ENCODE measurements at regions not wholly inside any gene's neighbourhood (a gene's known extent, or its start where the extent isn't known, plus 50 kb on each side); places are given as distances from the start of the nearest gene placed in this dataset.

GRCh38 chr7:15099074-15099473 lies 196.5 kb upstream of the DGKB start:
- H2BK120ac ChIP-seq (ENCODE audit: low read depth, low read length), result no peak overlapping the region
- H3K9me3 ChIP-seq (ENCODE audit: control insufficient read depth, insufficient read depth, low read length), result 0 out of 2 replicates have a peak, but pooled peaks cover 1% of the 10 kb centered on the region
- no peak overlapping the region for H4K91ac ChIP-seq (ENCODE audit: insufficient read depth, low read depth, low read length)
- H4K8ac ChIP-seq (ENCODE audit: low read depth in 2 of 2, low read length in 2 of 2), result no peak overlapping the region
- H3K4ac ChIP-seq (ENCODE audit: low read depth, low read length), result no peak overlapping the region
- H2BK20ac ChIP-seq (ENCODE audit: low read depth, low read length), result no peak overlapping the region
- DNase-seq, result no peak
- H3K79me1 ChIP-seq (ENCODE audit: low read depth in 1 of 2, low read length in 2 of 2), result no peaks in the 10 kb centered on the region
- H3K18ac ChIP-seq (ENCODE audit: low read depth, low read length), result no peak overlapping the region
- no peak overlapping the region for H3K4me3 ChIP-seq (ENCODE audit: insufficient read depth, low read depth, low read length)
- no peak overlapping the region for H3K23ac ChIP-seq (ENCODE audit: low read depth, low read length)
- dilution Hi-C loops (cut with HindIII; ENCODE audit: low sequenced_read_pairs, unreplicated experiment), result no loop called here
- BruUV-seq (replicated peaks), result no TSS peak
- H2AFZ ChIP-seq (replicated peaks; ENCODE audit: low read length, poor library complexity), result no peak overlapping the region
- H3K9ac ChIP-seq (ENCODE audit: low read depth, low read length), result no peak overlapping the region
- no peak overlapping the region for H2BK15ac ChIP-seq (ENCODE audit: low read depth, low read length)
- no peak overlapping the region for H2AK5ac ChIP-seq (ENCODE audit: low read depth, low read length)
- H3K14ac ChIP-seq (replicated peaks; ENCODE audit: low read depth, low read length), result no peak overlapping the region
- H3K4me1 ChIP-seq (ENCODE audit: control insufficient read depth, insufficient read depth, low read length), result no peaks in the 10 kb centered on the region
- no peak overlapping the region for H4K5ac ChIP-seq (ENCODE audit: low read depth, low read length)
- TF ChIP-seq CTCF (conservative IDR thresholded peaks at IDR 0.05; ENCODE audit: low read depth, low read length) (no peak), NFE2L2 (IDR thresholded peaks at IDR 0.05; ENCODE audit: low read depth, low read length) (no peak), BHLHE40 (IDR thresholded peaks at IDR 0.05; ENCODE audit: low read depth, low read length) (no peak), MXI1 (IDR thresholded peaks at IDR 0.05; ENCODE audit: borderline replicate concordance, low read depth, low read length) (no peak), SMC3 (IDR thresholded peaks at IDR 0.05; ENCODE audit: low read depth, low read length) (no peak), CEBPB (IDR thresholded peaks at IDR 0.05; ENCODE audit: low read depth, low read length) (no peak), USF2 (IDR thresholded peaks at IDR 0.05; ENCODE audit: low read depth, low read length) (no peak), MAFK (IDR thresholded peaks at IDR 0.05; ENCODE audit: low read depth, low read length) (no peak), RAD21 (IDR thresholded peaks at IDR 0.05; ENCODE audit: low read length) (no peak), POLR2A (IDR thresholded peaks at IDR 0.05; ENCODE audit: low read depth, low read length) (no peak)
- H3K27me3 ChIP-seq (ENCODE audit: control insufficient read depth, insufficient read depth, low read length), result no peaks in the 10 kb centered on the region
- H3K56ac ChIP-seq (ENCODE audit: extremely low read depth, insufficient read depth, low read length), result no peak overlapping the region
- no peak overlapping the region for H2BK5ac ChIP-seq (ENCODE audit: low read depth, low read length, poor library complexity, severe bottlenecking)
- H3K27ac ChIP-seq (ENCODE audit: insufficient read depth, low read length), result no peak overlapping the region
- H3K4me2 ChIP-seq (ENCODE audit: low read depth, low read length), result no peak overlapping the region
- ChIA-PET CTCF (no interaction called here), POLR2A (ENCODE audit: unreplicated experiment) (no interaction called here)
- H3K9me1 ChIP-seq (ENCODE audit: insufficient read depth, low read length), result no peaks in the 10 kb centered on the region
- no peaks in the 10 kb centered on the region for H3K36me3 ChIP-seq (ENCODE audit: control insufficient read depth, insufficient read depth, low read length)
- no peaks in the 10 kb centered on the region for H4K20me1 ChIP-seq (ENCODE audit: insufficient read depth, low read length)
- H2AK9ac ChIP-seq (replicated peaks; ENCODE audit: low read depth, low read length, poor library complexity), result no peak overlapping the region
- in situ Hi-C loops (cut with MboI; ENCODE audit: low sequenced_read_pairs), result no loop called here
- no peak for ATAC-seq (ENCODE audit: low read depth)
- intact Hi-C loops (cut with micrococcal nuclease), result no loop called here

All from IMR-90 (cell line).